HG02571 (cell line): ENCODE measurements at regions not wholly inside any gene's neighbourhood (a gene's known extent, or its start where the extent isn't known, plus 50 kb on each side); places are given as distances from the start of the nearest gene placed in this dataset.

Experiments used
- ATAC-seq: cut with Tn5 transposase; IDR thresholded peaks from one replicate; pipeline ENCODE4 v1.9.1; 2021; ENCODE audit warnings: mild to moderate bottlenecking, moderate library complexity; ENCODE audit not compliant: unreplicated experiment

DNA sequence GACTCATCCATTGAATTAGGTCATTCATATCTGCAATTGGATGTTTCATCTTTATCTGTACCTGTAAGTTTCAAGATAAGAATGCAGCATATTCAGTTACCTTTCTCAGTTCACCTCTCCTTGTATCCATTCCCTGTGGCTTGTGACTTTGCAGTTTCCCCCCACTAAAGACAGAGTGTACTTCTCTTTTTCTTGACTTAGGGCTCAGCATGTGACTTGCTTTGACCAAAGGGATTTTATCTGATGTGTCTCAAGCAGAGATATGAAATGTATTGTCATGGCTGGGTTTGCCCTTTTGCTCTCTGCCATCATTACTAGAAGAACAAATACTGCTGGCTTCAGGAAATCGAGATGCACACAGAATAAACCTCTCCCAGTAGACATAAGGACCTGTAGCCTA is 754.8 kb downstream of the ADGRL2 start:
- ATAC-seq, result no peak

DNA sequence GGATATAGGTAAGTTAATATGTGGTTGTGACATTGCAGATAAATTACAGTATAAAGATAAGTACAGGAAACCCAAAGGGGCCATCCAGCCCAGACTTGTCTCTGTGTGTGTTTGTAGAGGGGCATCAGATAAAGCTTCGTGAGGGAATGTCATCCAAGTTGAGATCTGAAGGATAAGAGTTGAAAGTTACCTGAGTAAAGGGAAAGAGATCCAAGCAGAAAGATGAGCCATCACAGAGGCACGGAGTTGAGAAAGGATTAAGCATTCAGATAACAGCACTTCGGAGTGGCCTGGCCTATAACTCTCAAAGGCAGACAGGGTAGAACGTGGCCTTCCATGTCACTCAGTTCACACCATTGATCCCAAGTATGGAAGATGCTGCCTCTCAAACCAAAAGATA is 749.1 kb downstream of the ADGRL2 start:
- ATAC-seq, result no peak

DNA sequence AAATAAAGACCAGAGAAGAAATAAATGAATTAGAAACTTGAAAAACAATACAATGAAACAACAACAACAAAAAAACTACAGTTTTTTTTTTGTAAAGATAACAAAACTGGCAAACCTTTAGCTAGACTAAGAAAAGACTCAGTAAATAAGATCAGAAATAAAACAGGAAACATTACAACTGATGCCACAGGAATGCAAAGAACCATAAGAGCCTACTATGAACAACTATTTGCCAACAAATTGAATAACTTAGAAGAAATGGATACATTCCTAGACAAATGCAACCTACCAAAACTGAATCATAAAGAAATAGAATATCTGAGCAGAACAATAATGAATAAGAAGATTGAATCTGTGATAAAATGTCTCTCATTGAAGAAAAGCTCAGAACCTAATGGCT is 742.0 kb downstream of the ADGRL2 start:
- ATAC-seq, result no peak

DNA sequence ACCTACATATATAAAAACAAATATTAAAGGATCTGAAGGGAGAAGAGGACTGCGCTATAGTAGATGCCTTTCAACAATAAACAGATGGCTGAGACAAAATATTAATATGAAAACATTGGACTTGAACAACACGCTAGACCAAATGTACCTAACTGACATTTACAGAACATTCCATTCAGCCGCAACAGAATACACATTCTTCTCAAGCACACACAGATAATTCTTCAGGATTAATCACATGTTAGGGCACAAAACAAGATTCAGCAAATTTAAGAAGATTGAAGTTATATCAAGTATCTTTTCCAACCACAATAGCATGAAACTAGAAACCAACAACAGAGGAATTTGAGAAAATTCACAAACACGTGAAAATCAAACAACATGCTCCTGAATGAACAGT is 741.4 kb downstream of the ADGRL2 start:
- no peak for ATAC-seq

DNA sequence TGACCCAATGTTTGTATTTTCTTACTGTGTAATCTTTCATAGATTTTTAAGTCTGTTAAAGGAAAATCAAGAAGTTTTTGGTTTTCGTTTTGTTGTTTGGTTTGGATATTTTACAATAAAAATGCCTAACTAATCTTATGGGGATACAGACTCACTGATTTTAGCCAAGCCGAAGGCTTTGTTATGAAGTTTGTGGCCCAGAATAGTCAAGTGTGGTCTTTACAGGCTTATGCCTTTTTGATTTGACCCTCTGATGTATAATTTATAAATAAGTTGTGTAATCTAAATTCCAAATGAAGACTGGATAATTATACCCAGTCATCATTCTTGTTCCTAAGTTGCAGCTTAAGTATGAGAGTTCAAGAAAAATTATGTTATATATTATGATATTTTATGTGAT is 739.3 kb downstream of the ADGRL2 start:
- no peak for ATAC-seq

DNA sequence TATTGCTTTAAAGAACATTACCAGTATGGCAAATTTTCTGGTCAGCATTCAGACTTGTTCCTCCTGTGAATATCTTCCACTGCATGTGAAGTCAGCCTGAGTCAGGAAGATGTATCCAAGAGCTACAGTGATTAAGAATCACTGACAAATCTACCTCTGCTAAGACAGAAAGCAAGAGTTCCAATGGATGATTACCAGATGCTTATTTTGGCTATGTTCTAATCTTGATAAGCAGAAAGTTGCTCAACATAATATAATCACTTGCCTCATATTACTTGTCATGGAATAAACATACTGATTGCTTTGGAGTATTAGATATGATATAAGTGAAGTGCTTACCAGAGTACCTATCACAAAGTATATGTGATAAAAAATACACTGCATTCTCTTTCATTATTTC is 738.1 kb downstream of the ADGRL2 start:
- ATAC-seq, result no peak

DNA sequence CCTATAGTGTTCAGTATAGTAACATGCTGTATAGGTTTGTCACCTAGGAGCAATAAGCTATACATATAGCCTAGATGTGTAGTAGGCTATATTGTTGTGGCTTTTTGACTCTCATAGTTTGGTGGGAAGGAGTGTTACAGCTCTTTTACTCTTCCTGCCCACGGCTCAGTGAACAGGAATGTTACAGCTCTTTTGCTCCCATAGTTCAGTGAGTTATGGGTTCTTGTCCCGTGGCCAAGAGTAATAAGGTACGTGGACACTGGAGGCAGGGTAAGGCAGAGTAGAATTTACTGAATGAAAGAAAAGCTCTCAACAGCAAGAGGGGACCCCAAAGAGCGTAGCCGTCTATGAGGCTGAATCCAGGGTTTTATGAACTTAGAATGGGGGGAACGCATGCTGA is 734.3 kb downstream of the ADGRL2 start:
- ATAC-seq, result no peak

DNA sequence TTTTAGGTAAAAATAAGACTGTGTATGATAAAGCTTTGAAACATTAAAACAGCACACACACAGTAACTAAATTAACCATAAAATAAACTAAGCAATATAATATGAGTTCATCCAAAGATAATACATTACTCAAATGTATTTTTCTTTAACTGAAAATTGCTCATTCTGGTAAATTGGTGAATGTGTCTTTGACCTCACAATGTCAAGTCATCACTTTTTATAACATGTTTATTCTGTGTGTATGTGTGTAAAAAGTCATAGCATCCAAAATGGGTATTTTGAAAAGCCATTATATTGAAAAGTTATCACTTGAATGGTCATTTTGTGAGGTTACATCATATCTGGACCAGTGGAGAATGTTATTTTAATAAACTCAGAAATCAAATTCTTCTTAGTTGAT is 724.6 kb downstream of the ADGRL2 start:
- ATAC-seq, result no peak

DNA sequence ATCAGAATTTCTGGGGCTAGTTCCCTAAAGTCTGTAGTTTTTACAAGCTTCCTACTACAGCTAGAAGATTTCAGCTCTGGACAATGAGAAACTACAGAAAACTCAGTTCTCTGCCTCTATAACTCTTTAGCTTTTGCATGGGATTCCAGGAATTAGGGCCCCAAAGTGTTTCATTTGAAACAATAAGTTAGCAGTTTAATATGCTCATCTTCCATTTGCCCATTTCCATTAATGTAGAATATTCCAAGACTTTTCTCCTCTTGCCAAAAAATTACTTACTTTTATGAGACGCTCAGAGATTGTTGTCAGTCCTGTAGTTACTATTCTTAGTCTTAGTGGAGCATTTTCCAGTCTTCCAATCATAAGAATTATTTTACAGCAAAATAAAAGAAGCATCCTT is 719.9 kb downstream of the ADGRL2 start:
- ATAC-seq, result no peak

DNA sequence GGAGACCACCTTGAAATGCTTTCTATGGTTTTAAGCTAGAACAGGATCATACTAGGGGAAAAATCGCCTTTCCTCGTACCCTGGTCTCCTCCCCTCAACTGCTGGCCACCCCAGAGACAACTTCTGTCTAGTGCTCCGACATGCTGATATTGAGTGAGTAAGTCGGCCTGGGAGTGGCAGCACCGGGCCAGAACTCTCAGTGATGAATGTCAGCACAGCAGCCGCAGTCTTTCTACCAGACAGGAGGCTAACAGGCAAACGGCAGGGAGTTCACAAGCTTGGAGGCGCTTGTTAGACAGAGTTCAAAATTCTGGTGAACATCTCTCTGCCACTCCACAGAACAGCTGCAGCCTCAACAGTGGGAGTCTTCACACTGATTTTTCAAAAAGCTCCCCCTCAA is 716.9 kb downstream of the ADGRL2 start:
- ATAC-seq, result no peak

DNA sequence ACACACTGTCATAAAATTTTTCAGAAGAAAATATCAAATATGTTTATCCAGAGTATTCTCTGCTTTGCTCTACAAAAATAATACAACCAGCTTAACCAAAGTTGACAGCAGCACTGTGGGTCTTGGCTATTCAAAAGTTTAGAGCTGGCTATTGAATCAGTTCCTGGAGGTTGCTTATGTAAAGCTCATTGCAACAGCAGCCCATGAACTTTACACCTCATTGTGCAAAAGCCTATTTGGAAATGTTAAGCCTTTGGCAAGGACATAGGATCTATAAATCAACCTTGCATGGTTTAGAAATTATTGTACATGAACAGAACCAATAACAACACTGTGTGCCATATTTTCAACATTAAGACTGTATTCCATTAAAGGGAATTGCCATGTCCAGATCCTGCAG is 714.9 kb downstream of the ADGRL2 start:
- no peak for ATAC-seq

DNA sequence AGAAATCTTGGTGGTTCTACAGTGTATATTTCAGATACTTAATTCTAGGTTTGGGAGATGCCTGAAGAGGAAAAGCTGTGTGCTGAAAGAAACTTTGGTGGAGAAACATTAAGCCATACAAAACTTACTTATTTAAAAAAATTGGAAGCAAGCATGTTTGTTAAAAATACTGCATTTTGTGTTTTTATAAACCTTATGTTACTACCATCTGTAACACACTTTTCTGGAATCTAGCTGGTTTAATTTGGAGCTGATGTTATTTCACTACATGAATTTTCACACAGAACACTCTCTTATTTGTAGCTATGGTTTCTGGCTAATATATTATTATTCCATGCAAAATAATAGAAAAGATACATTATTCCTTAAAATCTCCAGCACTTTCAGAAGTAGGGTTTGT is 710.7 kb downstream of the ADGRL2 start:
- no peak for ATAC-seq

DNA sequence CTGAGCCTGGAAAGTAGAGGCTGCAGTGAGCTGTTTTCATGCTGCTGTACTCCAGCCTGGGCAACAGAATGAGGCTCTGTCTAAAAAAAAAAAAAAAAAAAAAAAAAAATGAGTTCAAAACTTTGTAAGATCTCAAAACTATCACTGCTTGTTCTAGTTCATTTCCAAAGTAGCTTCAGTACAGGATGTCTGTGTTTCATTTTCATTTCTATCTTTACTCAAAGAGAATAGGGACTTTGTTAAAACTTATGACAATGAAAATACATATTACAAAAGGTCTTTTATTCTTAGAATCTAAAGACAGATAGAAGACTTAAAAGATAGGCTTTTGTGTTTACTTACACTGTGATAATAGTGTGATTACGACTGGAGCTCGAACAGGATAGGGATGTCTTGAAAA is 709.7 kb downstream of the ADGRL2 start:
- ATAC-seq, result no peak

DNA sequence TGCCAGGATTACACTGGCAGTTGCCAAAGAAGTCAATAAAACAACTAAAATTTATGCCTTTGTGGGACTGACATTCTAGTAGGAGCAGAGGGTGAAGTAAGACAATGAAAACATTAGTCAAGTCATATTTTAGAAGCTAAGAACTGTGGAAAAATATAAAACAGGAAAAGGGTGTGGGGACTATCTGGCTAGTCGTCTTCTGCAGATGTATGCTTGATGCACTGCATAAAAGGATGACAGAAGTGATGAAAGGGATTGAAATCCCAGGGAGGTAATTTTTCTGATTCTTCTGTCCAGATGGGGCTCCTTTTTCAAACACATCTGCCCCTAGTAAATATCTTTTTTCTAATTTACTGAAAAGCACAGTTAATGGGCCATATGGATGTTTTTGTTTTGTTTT is 706.3 kb downstream of the ADGRL2 start:
- no peak for ATAC-seq

DNA sequence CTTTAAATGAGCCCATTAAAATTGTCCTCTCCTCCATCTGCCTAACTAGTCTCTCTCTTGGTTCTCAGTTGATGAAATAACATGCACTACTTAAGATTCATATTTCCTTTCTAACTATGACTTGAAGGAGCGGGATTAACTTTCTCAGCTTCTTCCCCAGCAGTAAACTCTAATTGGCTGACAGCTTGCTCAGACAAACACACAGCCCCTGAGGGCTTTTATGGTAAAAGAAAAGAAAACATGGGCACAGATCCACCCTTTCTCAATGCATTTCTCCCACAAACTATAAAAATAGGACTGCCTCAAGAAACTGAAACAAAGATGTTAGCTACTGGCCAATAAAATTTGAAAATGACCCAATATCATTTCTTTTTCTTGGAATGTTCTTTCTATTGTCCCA is 703.1 kb downstream of the ADGRL2 start:
- ATAC-seq, result no peak

DNA sequence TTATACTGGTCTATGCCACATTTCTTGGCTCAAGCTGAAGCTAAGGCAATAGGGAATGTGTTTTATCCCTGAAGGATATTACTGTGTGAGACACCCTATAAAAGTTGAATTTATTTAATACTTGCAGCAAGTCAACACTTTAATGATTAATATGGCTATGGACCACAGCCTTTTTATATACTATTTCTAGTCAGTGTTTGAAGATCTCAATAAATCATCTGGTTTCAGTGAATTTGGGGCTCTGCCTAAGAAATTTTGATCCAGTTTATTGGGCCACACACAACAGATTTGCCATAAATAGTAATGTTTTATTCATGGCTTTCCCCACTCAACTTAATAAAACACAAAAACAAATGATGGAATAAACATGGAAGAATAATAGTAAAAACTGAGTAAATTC is 698.3 kb downstream of the ADGRL2 start:
- no peak for ATAC-seq

DNA sequence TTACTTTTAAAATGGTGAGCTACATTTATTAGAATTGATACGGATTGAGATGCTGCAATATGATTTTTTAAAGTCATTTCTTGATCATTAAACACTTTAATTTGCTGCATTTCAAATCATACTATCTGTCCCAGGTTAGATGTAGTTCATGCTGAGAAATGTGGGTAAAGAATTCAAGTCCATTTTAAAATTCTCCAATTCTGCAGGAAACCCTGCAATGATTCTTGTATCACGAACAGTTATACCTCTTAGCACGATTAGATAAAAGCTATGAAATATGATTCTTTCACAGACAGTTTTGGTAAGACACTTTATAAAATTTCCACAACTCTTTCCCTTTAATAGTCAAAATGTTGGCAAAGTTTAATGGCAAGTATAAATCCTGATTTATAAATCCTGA is 693.4 kb downstream of the ADGRL2 start:
- no peak for ATAC-seq

DNA sequence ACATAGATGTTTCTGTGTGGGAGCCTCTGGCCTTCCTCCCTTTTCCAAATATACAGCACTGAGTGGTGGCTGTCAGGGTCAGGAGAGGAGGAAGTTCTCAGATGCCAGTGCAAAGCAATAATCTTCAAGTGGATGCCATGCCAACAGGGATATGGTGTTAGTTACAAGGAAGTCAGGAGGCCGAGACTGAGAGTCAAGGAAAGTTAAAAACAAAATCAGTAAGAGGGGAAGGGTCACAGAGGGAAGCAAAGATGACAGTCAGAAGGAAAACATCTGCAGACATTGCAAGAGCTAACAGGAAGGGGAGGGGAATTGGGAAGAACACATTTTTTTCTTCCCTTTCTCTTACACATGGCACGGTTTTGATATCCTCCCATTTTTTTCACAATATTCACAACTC is 691.4 kb downstream of the ADGRL2 start:
- no peak for ATAC-seq

DNA sequence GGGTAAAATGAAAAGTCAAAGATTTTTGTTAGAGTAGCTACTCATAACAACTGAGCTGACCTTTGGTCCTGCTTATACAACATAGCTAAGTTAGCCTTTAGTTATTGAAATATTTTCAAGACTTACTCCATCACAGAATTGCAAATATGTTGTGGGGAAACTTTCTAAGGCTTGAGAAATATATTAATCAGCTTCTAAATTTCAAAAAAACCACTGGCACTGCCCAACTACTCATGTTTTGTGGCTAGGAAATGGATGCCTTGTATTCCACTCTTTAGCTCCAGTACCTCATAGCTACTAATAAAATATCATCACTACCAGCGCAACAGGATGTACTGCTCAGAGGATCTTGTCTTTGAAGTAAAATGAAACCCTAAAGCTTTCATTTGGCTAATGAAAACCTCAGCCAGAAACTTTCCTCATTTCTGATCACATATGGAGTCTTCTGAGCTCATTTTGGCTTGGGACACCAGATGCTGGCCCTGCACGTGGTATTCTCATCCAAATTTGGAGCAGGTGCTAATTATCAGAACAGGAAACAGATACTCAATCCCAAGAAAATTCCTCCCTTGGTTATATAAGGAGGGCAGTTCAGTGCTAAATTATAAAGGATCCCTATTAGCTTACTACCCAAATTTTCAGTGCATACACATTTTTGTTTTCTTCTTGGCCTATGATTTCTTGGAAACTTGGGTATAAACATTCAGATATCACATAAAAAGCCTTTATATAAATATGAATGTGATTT is 690.7 kb downstream of the ADGRL2 start:
- ATAC-seq, result no peak

DNA sequence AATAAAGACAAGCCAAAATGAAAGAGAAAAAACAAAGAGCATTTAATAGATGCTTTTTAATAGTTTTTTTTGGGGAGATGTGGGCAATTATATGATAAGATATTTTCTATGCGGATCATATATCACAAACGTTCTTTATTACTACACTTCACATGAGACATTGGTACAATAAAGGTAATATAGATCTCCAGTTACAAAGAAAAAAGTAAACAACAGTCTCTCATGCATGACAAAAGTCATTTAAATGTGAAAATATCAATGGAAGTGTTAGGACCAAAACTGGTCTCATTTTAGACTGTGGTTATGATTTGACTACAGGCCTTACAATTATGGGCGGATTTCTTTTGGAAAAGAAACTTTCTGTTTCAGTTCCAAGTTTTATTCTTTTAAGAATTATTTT is 687.0 kb downstream of the ADGRL2 start:
- no peak for ATAC-seq

DNA sequence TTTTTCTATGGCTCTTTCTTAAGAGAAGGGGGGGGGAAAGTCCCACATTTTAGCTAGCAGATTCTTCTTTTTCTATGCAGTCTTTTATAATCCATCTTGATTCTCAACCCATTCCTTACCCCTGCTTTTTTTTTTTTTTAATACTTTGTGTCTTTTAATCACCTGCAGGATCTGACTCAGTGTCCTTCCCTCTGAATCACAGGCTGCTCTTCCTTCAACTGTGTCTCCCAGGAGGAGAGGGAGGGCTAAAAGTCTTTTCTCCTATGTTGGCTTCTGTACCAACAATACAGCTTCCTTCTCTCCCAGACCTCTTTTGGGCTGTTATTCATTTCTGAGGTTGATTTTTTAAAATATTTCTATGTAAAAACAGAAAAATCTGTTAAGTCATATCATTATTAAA is 686.2 kb downstream of the ADGRL2 start:
- no peak for ATAC-seq

DNA sequence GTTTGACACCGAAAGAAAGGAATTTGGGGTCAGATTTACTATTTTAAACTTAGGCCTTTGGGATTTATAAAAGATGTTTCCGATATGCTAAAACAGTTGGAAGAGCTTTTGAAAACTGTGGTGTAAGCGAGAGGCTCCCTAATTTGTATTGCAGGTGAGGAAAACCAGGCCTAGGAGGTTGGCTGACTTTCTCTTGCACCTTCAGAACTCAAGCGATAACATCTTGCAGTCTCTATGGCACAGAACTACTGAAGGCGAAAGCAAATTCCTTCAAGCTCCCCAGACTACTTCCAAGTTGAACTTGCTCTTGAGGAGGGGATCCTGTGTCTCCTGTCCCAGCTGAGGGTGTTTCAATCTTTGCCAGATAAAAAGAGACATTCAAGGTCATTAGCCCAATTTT is 685.7 kb downstream of the ADGRL2 start:
- no peak for ATAC-seq

DNA sequence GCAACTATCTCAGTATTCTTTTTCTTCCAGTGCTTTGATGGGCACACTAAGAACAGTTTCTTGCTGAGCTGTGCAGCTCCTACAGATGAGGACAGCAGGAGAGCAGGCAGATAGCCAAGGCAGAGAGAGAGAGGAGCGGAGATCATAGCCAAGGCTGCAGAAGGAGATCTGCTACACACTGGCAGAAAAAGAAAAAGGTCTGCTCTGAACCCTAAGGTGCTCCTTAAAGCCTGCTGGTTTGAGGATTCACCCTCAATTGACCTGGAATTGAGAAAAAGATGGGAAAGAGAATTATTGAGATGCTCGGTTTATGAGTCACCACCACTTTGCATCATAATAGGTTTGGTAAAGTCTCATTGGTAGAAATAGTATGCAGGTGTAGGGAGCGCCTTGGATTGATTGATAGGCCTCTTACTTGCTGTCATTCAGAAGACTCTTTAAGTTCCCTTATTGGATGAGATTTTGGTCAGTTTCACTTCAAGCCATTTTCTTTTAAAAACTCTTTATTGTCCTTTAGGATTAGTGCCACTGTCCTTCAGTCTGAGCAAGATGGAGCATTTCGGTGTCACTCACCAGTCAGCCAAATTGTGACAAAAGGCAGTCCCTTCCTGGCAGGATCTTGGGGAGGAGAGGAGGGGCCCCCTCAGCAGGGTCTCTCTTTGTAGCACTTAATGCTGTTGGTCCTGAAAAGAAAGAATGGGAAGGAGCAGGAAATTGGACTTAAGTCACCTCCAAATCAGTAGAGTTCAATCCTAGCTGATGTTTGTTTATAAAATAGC is 685.0 kb downstream of the ADGRL2 start:
- no peak for ATAC-seq
